ENCODE measurements at regions not wholly inside any gene's neighbourhood (a gene's known extent, or its start where the extent isn't known, plus 50 kb on each side); places are given as distances from the start of the nearest gene placed in this dataset.
A peak's percentile ranks its signal among the peaks of the same experiment; 100 is the strongest.
"Not testable (repeated sequence)": the region's sequence is repeated elsewhere in the genome, so short reads cannot be mapped to it uniquely, and the experiment has no call there.

DNA sequence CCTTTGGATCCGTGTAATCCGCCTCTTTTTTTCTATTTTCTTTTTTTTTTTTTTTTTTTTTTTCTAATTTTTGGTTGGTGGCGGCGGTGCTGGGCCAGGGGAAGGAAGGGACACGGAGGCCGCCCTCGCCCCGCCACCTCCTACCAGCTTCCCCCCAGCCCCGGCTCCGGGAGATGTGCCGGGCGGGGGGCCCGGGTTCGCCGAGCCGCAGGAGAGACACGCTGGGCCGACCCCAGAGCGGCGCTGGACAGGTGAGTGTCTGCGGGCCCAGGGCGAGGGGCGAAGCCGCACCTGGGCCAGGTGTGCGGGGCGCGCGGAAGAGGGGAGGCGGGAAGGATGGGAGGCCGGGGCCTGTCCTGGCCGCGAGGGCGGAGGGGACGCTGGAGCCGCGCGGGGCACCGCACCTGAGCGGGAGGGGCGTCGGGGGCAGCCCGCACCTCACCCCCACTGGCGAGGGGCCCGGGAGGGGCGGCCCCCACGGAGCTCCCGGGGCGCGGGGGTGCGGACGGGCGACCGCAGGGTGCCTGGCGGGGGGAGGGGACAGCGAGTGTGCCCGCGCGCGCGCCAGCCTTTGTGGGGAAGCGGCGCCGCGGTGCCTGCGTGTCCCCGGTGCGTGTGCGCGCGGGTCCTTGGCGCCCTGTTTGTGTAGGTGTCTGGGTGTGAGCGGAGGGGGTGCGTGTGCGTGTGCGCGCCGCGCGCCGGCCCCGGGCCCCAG, 114.8 kb downstream of the CRLF3 start:
- Histone ChIP-seq H3K4me1 (replicated peaks in 1 of 2; ENCODE audit: control insufficient read depth in 2 of 2, insufficient read depth in 2 of 2, low read length in 2 of 2) (peaks cover 0 to 41% of the 10 kb centered on the region in 2 experiments; a peak in 3 of 5 replicates), H3K4me2 (ENCODE audit: insufficient read depth, low read length) (peak overlapping the region; percentile 64; the same call in 1 of the 2 replicates), H3K27ac (ENCODE audit: extremely low read depth, low read depth, low read length) (peak overlapping the region; percentile 83; the same call in 1 of the 3 replicates), H3K9ac (ENCODE audit: insufficient read depth in 1 of 2, low read depth in 2 of 2, low read length in 2 of 2) (peak overlapping the region; percentile 20 to 91; a peak in 3 of 4 replicates), H3K4me3 (peak overlapping the region; percentile 60), H3K79me2 (ENCODE audit: control insufficient read depth, insufficient read depth, low read length) (peaks cover 48% of the 10 kb centered on the region)
- ATAC-seq = peak; percentile 9
- POLR2A ChIA-PET = interaction anchor here (0.5 kb wide), 1 partner anchor 600 kb away, joined by 4 read pairs; no protein-coding TSS in a partner anchor
- H4K20me1 ChIP-seq (replicated peaks; ENCODE audit: control insufficient read depth, insufficient read depth, low read length); BruUV-seq (replicated peaks); FAIRE-seq; H3K27me3 ChIP-seq (ENCODE audit: control insufficient read depth in 2 of 2, insufficient read depth in 2 of 2, low read length in 2 of 2); H3K9me1 ChIP-seq (ENCODE audit: control insufficient read depth, insufficient read depth, low read length); H3K36me3 ChIP-seq (ENCODE audit: control insufficient read depth, insufficient read depth, low read length); H3K9me3 ChIP-seq (replicated peaks; ENCODE audit: control insufficient read depth, insufficient read depth, low read depth, low read length); H2AFZ ChIP-seq (ENCODE audit: low read depth, low read length): not testable (repeated sequence)
- peak; percentile 32 to 70 (median 55) for DNase-seq (ENCODE audit: extremely low read depth in 1 of 4, low spot score in 3 of 4)
- in situ Hi-C loops (cut with MboI) = loop anchor here (5.0 to 25.0 kb wide), 3 partner anchors 157 to 605 kb away; partner anchors contain the start of gene TMIGD1
- intact Hi-C loops (cut with micrococcal nuclease) = loop anchor here (10.0 kb wide), 1 partner anchor 145 kb away; no protein-coding TSS in a partner anchor
- TF ChIP-seq ZBTB7A (IDR thresholded peaks at IDR 0.05; ENCODE audit: borderline replicate concordance, control insufficient read depth, low read depth, low read length) (peak; percentile 51; the same call in 1 of the 2 replicates), POLR2G (IDR thresholded peaks at IDR 0.05; ENCODE audit: low read depth, low read length) (peak; percentile 64), SAFB (IDR thresholded peaks at IDR 0.05; ENCODE audit: borderline replicate concordance, low read depth, low read length) (0 out of 2 replicates have a peak, but pooled peaks have one; percentile 11), RBFOX2 (IDR thresholded peaks at IDR 0.05; ENCODE audit: low read depth, low read length) (peak; percentile 57; the same call in 1 of the 2 replicates), RBBP5 (IDR thresholded peaks at IDR 0.05; ENCODE audit: borderline replicate concordance, insufficient read depth, low read length, poor library complexity, severe bottlenecking) (peak; percentile 11), NRF1 (conservative IDR thresholded peaks at IDR 0.05 in 1 of 2, IDR thresholded peaks at IDR 0.05 in 1 of 2) (peak; percentile 52 to 63), CXXC5 (CRISPR knock-in tag; IDR thresholded peaks at IDR 0.05) (0 out of 2 replicates have a peak, but pooled peaks have one; percentile 23), ZFX (CRISPR knock-in tag; IDR thresholded peaks at IDR 0.05) (peak; percentile 35; the same call in 1 of the 2 replicates), CREM (IDR thresholded peaks at IDR 0.05; ENCODE audit: low read depth) (0 out of 2 replicates have a peak, but pooled peaks have one; percentile 9)
- TF ChIP-seq, protein P1, sequence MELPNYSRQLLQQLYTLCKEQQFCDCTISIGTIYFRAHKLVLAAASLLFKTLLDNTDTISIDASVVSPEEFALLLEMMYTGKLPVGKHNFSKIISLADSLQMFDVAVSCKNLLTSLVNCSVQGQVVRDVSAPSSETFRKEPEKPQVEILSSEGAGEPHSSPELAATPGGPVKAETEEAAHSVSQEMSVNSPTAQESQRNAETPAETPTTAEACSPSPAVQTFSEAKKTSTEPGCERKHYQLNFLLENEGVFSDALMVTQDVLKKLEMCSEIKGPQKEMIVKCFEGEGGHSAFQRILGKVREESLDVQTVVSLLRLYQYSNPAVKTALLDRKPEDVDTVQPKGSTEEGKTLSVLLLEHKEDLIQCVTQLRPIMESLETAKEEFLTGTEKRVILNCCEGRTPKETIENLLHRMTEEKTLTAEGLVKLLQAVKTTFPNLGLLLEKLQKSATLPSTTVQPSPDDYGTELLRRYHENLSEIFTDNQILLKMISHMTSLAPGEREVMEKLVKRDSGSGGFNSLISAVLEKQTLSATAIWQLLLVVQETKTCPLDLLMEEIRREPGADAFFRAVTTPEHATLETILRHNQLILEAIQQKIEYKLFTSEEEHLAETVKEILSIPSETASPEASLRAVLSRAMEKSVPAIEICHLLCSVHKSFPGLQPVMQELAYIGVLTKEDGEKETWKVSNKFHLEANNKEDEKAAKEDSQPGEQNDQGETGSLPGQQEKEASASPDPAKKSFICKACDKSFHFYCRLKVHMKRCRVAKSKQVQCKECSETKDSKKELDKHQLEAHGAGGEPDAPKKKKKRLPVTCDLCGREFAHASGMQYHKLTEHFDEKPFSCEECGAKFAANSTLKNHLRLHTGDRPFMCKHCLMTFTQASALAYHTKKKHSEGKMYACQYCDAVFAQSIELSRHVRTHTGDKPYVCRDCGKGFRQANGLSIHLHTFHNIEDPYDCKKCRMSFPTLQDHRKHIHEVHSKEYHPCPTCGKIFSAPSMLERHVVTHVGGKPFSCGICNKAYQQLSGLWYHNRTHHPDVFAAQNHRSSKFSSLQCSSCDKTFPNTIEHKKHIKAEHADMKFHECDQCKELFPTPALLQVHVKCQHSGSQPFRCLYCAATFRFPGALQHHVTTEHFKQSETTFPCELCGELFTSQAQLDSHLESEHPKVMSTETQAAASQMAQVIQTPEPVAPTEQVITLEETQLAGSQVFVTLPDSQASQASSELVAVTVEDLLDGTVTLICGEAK (IDR thresholded peaks at IDR 0.05) = 0 out of 2 replicates have a peak, but pooled peaks have one; percentile 15
- TF ChIP-seq, protein P1 (CRISPR knock-in tag; IDR thresholded peaks at IDR 0.05) = not testable (repeated sequence)
- under 1% methylated on average over 41 of the region's 81 CpGs for WGBS (ENCODE audit: insufficient coverage, low coverage, missing lambda C conversion rate)
- CTCF ChIA-PET (ENCODE audit: low intra/inter-chr PET ratio) = interaction anchor here (0.6 kb wide), 1 partner anchor 14 kb away, joined by 5 read pairs; no protein-coding TSS in a partner anchor
